ENCODE measurements at regions not wholly inside any gene's neighbourhood (a gene's known extent, or its start where the extent isn't known, plus 50 kb on each side); places are given as distances from the start of the nearest gene placed in this dataset.

DNA sequence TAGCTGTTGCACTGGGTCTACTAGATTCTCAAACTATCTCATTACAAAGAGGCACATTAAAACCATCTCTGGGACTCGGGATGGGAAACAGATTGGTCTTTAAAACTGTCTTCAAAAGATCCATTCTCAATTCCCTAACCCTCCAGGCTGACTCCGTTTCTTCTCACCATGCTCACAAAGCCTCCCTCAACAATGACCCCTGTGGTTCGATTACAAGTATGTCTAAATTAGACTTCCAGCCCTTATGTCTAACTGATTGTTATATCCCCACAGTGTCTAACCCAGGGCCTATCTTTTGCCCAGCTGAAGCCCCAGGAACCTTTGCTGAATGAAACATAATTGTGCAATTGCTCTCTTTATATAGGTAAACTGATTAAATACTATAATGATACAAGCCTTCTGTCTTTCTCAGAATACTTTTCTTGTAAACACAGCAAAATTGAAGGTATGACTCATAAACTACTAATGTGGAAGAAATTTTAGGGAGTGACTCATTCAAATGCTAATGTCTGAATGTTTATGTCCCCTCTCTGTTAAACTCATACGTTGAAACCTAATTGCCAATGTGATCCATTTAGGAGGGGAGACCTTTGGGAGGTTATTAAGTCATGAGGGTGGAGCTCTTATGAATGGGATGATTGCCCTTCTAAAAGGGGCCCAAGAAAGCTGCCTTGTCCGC, 65.6 kb upstream of the DAB1 start:
- Histone ChIP-seq H3K4me3 (no peak overlapping the region), H3K4me2 (no peak overlapping the region), H3K36me3 (replicated peaks; ENCODE audit: insufficient read depth, low read depth) (no peaks in the 10 kb centered on the region), H3K9me2 (replicated peaks; ENCODE audit: insufficient read depth) (no peaks in the 10 kb centered on the region), H3K9me3 (ENCODE audit: low read depth) (no peaks in the 10 kb centered on the region), H3K27me3 (peaks cover 4% of the 10 kb centered on the region), H2AFZ (no peak overlapping the region), H3K4me1 (ENCODE audit: insufficient read depth) (no peaks in the 10 kb centered on the region), H4K20me1 (ENCODE audit: insufficient read depth, poor library complexity, severe bottlenecking) (no peaks in the 10 kb centered on the region), H3K79me2 (no peaks in the 10 kb centered on the region), H3K27ac (no peak overlapping the region)
- WGBS (ENCODE audit: low lambda C conversion rate, missing lambda C conversion rate), result 73% methylated on average over 5 of the region's 5 CpGs
- TF ChIP-seq, protein P1, sequence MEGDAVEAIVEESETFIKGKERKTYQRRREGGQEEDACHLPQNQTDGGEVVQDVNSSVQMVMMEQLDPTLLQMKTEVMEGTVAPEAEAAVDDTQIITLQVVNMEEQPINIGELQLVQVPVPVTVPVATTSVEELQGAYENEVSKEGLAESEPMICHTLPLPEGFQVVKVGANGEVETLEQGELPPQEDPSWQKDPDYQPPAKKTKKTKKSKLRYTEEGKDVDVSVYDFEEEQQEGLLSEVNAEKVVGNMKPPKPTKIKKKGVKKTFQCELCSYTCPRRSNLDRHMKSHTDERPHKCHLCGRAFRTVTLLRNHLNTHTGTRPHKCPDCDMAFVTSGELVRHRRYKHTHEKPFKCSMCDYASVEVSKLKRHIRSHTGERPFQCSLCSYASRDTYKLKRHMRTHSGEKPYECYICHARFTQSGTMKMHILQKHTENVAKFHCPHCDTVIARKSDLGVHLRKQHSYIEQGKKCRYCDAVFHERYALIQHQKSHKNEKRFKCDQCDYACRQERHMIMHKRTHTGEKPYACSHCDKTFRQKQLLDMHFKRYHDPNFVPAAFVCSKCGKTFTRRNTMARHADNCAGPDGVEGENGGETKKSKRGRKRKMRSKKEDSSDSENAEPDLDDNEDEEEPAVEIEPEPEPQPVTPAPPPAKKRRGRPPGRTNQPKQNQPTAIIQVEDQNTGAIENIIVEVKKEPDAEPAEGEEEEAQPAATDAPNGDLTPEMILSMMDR (IDR thresholded peaks at IDR 0.05; ENCODE audit: poor library complexity), result no peak
- TF ChIP-seq EZH2 (IDR thresholded peaks at IDR 0.05; ENCODE audit: borderline replicate concordance), result no peak
- TF ChIP-seq EZH2phosphoT487 (IDR thresholded peaks at IDR 0.05; ENCODE audit: low read depth, severe bottlenecking, unreplicated experiment), result no peak
- no peak for DNase-seq (ENCODE audit: low spot score)

DNA sequence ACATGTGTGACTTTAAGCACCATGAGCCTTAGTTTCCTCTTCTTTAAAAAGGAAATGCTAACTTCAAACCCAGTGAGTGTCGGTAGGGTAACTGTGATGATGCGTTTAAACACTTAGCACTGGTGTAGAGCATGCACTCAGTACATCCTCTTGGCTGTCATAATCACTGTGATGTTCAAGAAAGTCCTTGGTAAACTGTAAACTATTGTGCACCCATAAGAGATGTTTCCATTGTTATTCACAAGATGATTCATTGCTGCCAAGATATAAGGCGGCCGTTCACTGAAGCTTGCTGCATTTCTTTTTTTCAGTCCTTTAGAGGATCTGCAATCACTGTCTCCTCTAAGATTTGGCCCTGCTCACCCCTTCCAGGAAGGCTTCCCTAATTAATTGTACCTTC, 61.8 kb upstream of the DAB1 start:
- Histone ChIP-seq H2AFZ (no peak overlapping the region), H3K9me2 (replicated peaks; ENCODE audit: insufficient read depth) (no peaks in the 10 kb centered on the region)

DNA sequence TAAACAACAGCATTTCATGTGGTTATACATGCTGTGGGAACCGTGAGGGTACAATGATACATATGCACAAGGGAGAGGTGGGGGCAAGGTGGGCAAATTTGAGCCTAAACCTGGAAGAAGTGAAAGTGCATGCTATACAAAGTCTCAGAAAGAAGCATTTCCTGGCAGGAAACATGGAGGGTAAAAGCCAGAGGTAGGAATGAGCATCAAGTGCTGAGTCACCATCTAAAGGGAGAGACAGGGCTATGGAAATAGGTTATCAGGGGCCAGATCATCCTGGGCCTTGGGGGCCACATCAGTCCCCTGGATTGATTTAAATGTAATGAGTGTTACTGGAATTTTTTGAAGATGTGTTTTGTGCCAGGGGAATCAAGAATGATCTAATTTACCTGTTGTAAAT, 60.1 kb upstream of the DAB1 start:
- Histone ChIP-seq H3K9me2 (replicated peaks; ENCODE audit: insufficient read depth) (no peaks in the 10 kb centered on the region), H3K27ac (no peak overlapping the region), H4K20me1 (ENCODE audit: insufficient read depth, poor library complexity, severe bottlenecking) (no peaks in the 10 kb centered on the region), H3K27me3 (peaks cover 4% of the 10 kb centered on the region), H3K36me3 (replicated peaks; ENCODE audit: insufficient read depth, low read depth) (no peaks in the 10 kb centered on the region), H3K4me3 (no peak overlapping the region), H3K4me1 (ENCODE audit: insufficient read depth) (no peaks in the 10 kb centered on the region), H2AFZ (no peak overlapping the region), H3K4me2 (no peak overlapping the region), H3K79me2 (no peaks in the 10 kb centered on the region), H3K9me3 (ENCODE audit: low read depth) (no peaks in the 10 kb centered on the region)
- no peak for DNase-seq (ENCODE audit: low spot score)
- TF ChIP-seq, protein P1 (IDR thresholded peaks at IDR 0.05; ENCODE audit: poor library complexity), result no peak
- TF ChIP-seq EZH2 (IDR thresholded peaks at IDR 0.05; ENCODE audit: borderline replicate concordance), result no peak
- no peak for TF ChIP-seq EZH2phosphoT487 (IDR thresholded peaks at IDR 0.05; ENCODE audit: low read depth, severe bottlenecking, unreplicated experiment)
- 100% methylated on average over 1 of the region's 1 CpG for WGBS (ENCODE audit: low lambda C conversion rate, missing lambda C conversion rate)

More for the DNA sequence above, 61.8 kb upstream of the DAB1 start:
- Histone ChIP-seq H3K4me3 (no peak overlapping the region), H3K9me3 (ENCODE audit: low read depth) (no peaks in the 10 kb centered on the region), H3K4me1 (ENCODE audit: insufficient read depth) (no peaks in the 10 kb centered on the region), H3K36me3 (replicated peaks; ENCODE audit: insufficient read depth, low read depth) (no peaks in the 10 kb centered on the region), H3K4me2 (no peak overlapping the region), H3K27ac (no peak overlapping the region), H3K79me2 (no peaks in the 10 kb centered on the region), H4K20me1 (ENCODE audit: insufficient read depth, poor library complexity, severe bottlenecking) (no peaks in the 10 kb centered on the region), H3K27me3 (peaks cover 4% of the 10 kb centered on the region)
- no peak for TF ChIP-seq EZH2 (IDR thresholded peaks at IDR 0.05; ENCODE audit: borderline replicate concordance)
- TF ChIP-seq, protein P1 (IDR thresholded peaks at IDR 0.05; ENCODE audit: poor library complexity), result no peak
- TF ChIP-seq EZH2phosphoT487 (IDR thresholded peaks at IDR 0.05; ENCODE audit: low read depth, severe bottlenecking, unreplicated experiment), result no peak
- no peak for DNase-seq (ENCODE audit: low spot score)
- 66% methylated on average over 4 of the region's 4 CpGs for WGBS (ENCODE audit: low lambda C conversion rate, missing lambda C conversion rate)
